Ovary (tissue), 7 donors: ENCODE measurements at regions not wholly inside any gene's neighbourhood (a gene's known extent, or its start where the extent isn't known, plus 50 kb on each side); places are given as distances from the start of the nearest gene placed in this dataset.

Source experiments
- DNase-seq, 5 donors: peaks; one replicate each; pipeline ENCODE4 v3.0.0-alpha.2; 2019 to 2020
- H3K27ac ChIP-seq, 2 donors: fragments of 200-600 bp; one replicate each; pipeline versions ENCODE4 v1.5.1 to v1.8.0; 2019 to 2022
- H3K27me3 ChIP-seq: fragments of 200-600 bp; one replicate; pipeline ENCODE4 v1.8.0; 2022
- H3K36me3 ChIP-seq: fragments of 200-600 bp; sonication (generic); one replicate; pipeline ENCODE4 v1.5.1; 2019
- H3K4me1 ChIP-seq: one replicate; pipeline ENCODE4 v1.8.1; 2013; ENCODE audit warnings: mild to moderate bottlenecking, moderate library complexity; ENCODE audit not compliant: insufficient read depth
- H3K4me3 ChIP-seq: fragments of 200-600 bp; sonication (generic); one replicate; pipeline ENCODE4 v1.5.1; 2017
- H3K9me3 ChIP-seq, 2 donors: fragments of 200-600 bp in 1 of 2; sonication (generic) in 1 of 2; one replicate each; pipeline versions ENCODE4 v1.5.1 to v1.8.1; 2013 to 2019; ENCODE audit warnings: mild to moderate bottlenecking in 1 of 2, moderate library complexity in 1 of 2
- CTCF ChIP-seq, 3 donors: fragments of 450-650 bp in 2 of 3; fragments of 200-600 bp in 1 of 3; IDR thresholded peaks; one replicate each; pipeline versions ENCODE4 v1.5.1 to v1.8.0; 2016 to 2022; ENCODE audit warnings: antibody characterized with exemption in 3 of 3, mild to moderate bottlenecking in 1 of 3
- EP300 ChIP-seq: sonication (generic); formaldehyde crosslinking; IDR thresholded peaks from one replicate; pipeline ENCODE4 v1.6.1; 2017; ENCODE audit warnings: antibody characterized with exemption
- POLR2A ChIP-seq: fragments of 450-650 bp; IDR thresholded peaks from one replicate; pipeline ENCODE4 v1.6.1; 2017; ENCODE audit warnings: antibody characterized with exemption, mild to moderate bottlenecking, moderate library complexity
- WGBS, 3 donors: extraction: QIAGEN DNeasy Blood & Tissue Kit in 1 of 3; methylation state at CpG; one replicate each; pipeline versions ENCODE4 v1.1.5 to v1.1.7; 2013 to 2017; 5-methylcytosine and 5-hydroxymethylcytosine counted together
- intact Hi-C, 4 donors: fragments of 100-400 bp; cut with DNase I; formaldehyde crosslinking; loops; one replicate each; pipeline versions ENCODE4 v1.11.0 to v1.15.1; 2022 to 2023
- donor health status: DM: no; HTN: no; CAD: no; lungs with moderate emphysema.
- donor health status: DM: no; HTN: no; CAD: no.
- donor health status: Bipolar disorder and iron deficiency.
- donor health status: DM: no; HTN: no; CAD: no.
- donor health status: DM: yes; HTN: yes; CAD: no.

- Histone ChIP-seq H3K27ac (no peak overlapping the region), H3K36me3 (no peaks in the 10 kb centered on the region), H3K27me3 (no peaks in the 10 kb centered on the region), H3K4me3 (no peak overlapping the region), H3K4me1 (no peaks in the 10 kb centered on the region), H3K9me3 (no peaks in the 10 kb centered on the region)
- TF ChIP-seq CTCF (IDR thresholded peaks at IDR 0.05) = no peak
- intact Hi-C loops = no loop called here
- DNase-seq = no peak
- WGBS, 3 donors = 93 to 97% (median 96%) methylated on average over 2 of the region's 2 CpGs
Measured at GRCh38 chr3:28634019-28634418, 285.4 kb upstream of the AZI2 start.

GRCh38 chr3:28637742-28638141, 289.1 kb upstream of the AZI2 start:
- TF ChIP-seq POLR2A (no peak), EP300 (no peak), CTCF (IDR thresholded peaks at IDR 0.05) (no peak)
- DNase-seq = no peak
- intact Hi-C loops = no loop called here
- Histone ChIP-seq H3K27ac (no peak overlapping the region), H3K9me3 (no peaks in the 10 kb centered on the region), H3K4me1 (no peaks in the 10 kb centered on the region), H3K36me3 (no peaks in the 10 kb centered on the region), H3K27me3 (no peaks in the 10 kb centered on the region), H3K4me3 (no peak overlapping the region)
- 73 to 80% (median 75%) methylated on average over 3 of the region's 3 CpGs for WGBS, 3 donors

- H3K27me3 ChIP-seq = no peaks in the 10 kb centered on the region
- no peaks in the 10 kb centered on the region for H3K36me3 ChIP-seq
- H3K9me3 ChIP-seq = no peaks in the 10 kb centered on the region
- 84 to 88% (median 86%) methylated on average over 2 of the region's 2 CpGs for WGBS, 3 donors
- intact Hi-C loops = no loop called here
- DNase-seq = no peak
- no peak overlapping the region for H3K27ac ChIP-seq
- H3K4me3 ChIP-seq = no peak overlapping the region
- peaks cover 1% of the 10 kb centered on the region for H3K4me1 ChIP-seq
- no peak for TF ChIP-seq CTCF (IDR thresholded peaks at IDR 0.05)
- no peak for TF ChIP-seq EP300
- TF ChIP-seq POLR2A = no peak
Measured at GRCh38 chr3:28645149-28645548, 296.5 kb upstream of the AZI2 start.

- no peak overlapping the region for H3K27ac ChIP-seq
- DNase-seq = no peak
- intact Hi-C loops = no loop called here
- no peaks in the 10 kb centered on the region for H3K9me3 ChIP-seq
- no peak overlapping the region for H3K4me3 ChIP-seq
- 38 to 41% (median 39%) methylated on average over 4 of the region's 4 CpGs for WGBS, 3 donors
- H3K27me3 ChIP-seq = no peaks in the 10 kb centered on the region
- no peaks in the 10 kb centered on the region for H3K36me3 ChIP-seq
- peaks cover 1% of the 10 kb centered on the region for H3K4me1 ChIP-seq
- TF ChIP-seq EP300 (no peak), CTCF (IDR thresholded peaks at IDR 0.05) (no peak), POLR2A (no peak)
Measured at GRCh38 chr3:28646435-28646834, 297.8 kb upstream of the AZI2 start.

GRCh38 chr3:28649266-28649665, 300.6 kb upstream of the AZI2 start:
- DNase-seq = no peak
- no peak overlapping the region for H3K27ac ChIP-seq
- peaks cover 1% of the 10 kb centered on the region for H3K4me1 ChIP-seq
- no peaks in the 10 kb centered on the region for H3K36me3 ChIP-seq
- H3K9me3 ChIP-seq = no peaks in the 10 kb centered on the region
- no peak overlapping the region for H3K4me3 ChIP-seq
- intact Hi-C loops = no loop called here
- no peaks in the 10 kb centered on the region for H3K27me3 ChIP-seq
- TF ChIP-seq CTCF (IDR thresholded peaks at IDR 0.05) (no peak), POLR2A (no peak), EP300 (no peak)
- 91 to 95% (median 93%) methylated on average over 2 of the region's 2 CpGs for WGBS, 3 donors
